WTC11 (cell line): ENCODE measurements at regions not wholly inside any gene's neighbourhood (a gene's known extent, or its start where the extent isn't known, plus 50 kb on each side); places are given as distances from the start of the nearest gene placed in this dataset.

Experiments
- ATAC-seq: fragments of 200-7000 bp; cut with Tn5 transposase; 2 replicates; pipeline ENCODE4 v1.10.0; 2021; ENCODE audit warnings: mild to moderate bottlenecking, moderate library complexity
- CTCF ChIA-PET: fragments of 300-600 bp; sonication (Branson Sonifier 250); formaldehyde crosslinking; loops from one replicate; lab custom pipeline; 2021; ENCODE audit warnings: antibody characterized with exemption; lab: Charles Lee
- POLR2A ChIA-PET: fragments of 350-600 bp; sonication (Branson Sonifier 250); formaldehyde crosslinking; loops from one replicate; lab custom pipeline; 2021; ENCODE audit warnings: antibody characterized with exemption; lab: Charles Lee
- DNase-seq: peaks from one replicate; pipeline ENCODE4 v3.0.0; 2021; ENCODE audit warnings: low spot score
- H3K27ac Mint-ChIP-seq: 2 replicates; pipeline ENCODE4 v1.8.0; 2021; ENCODE audit warnings: mixed read lengths
- H3K27me3 Mint-ChIP-seq: 2 replicates; pipeline ENCODE4 v1.8.0; 2021; ENCODE audit warnings: low read depth, mild to moderate bottlenecking, moderate library complexity, mixed read lengths
- H3K36me3 Mint-ChIP-seq: 2 replicates; pipeline ENCODE4 v1.8.0; 2021; ENCODE audit warnings: mixed read lengths
- H3K4me1 Mint-ChIP-seq: 2 replicates; pipeline ENCODE4 v1.8.0; 2022; ENCODE audit warnings: mixed read lengths
- H3K4me3 Mint-ChIP-seq: 2 replicates; pipeline ENCODE4 v1.8.0; 2021; ENCODE audit warnings: mild to moderate bottlenecking, moderate library complexity, mixed read lengths
- H3K9me3 Mint-ChIP-seq: 2 replicates; pipeline ENCODE4 v1.8.0; 2021; ENCODE audit warnings: mixed read lengths
- E2F4 ChIP-seq: sonication (generic); formaldehyde crosslinking; IDR thresholded peaks from 2 replicates; pipeline ENCODE4 v1.8.1; 2022; ENCODE audit warnings: low read depth, mild to moderate bottlenecking, moderate library complexity, missing genetic modification reagents, borderline replicate concordance
- E2F5 ChIP-seq: sonication (generic); formaldehyde crosslinking; IDR thresholded peaks from 2 replicates; pipeline ENCODE4 v1.8.1; 2022; ENCODE audit warnings: mild to moderate bottlenecking, moderate library complexity, missing genetic modification reagents
- ERG ChIP-seq: fragments of 250-450 bp; sonication (Bioruptor Pico); IDR thresholded peaks from 2 replicates; pipeline ENCODE4 v1.8.0; 2021; ENCODE audit warnings: mild to moderate bottlenecking
- ETV6 ChIP-seq: sonication (generic); formaldehyde crosslinking; IDR thresholded peaks from 2 replicates; pipeline ENCODE4 v1.8.1; 2022; ENCODE audit warnings: mild to moderate bottlenecking, missing genetic modification reagents
- GTF2I ChIP-seq: fragments of 250-450 bp; sonication (Bioruptor Pico); conservative IDR thresholded peaks from 2 replicates; pipeline ENCODE4 v1.4.0; 2021; ENCODE audit warnings: mild to moderate bottlenecking
- NFE2L1 ChIP-seq: sonication (generic); formaldehyde crosslinking; IDR thresholded peaks from 2 replicates; pipeline ENCODE4 v1.8.1; 2023; ENCODE audit warnings: missing genetic modification reagents
- NR1H2 ChIP-seq: sonication (generic); formaldehyde crosslinking; IDR thresholded peaks from 2 replicates; pipeline ENCODE4 v1.9.0; 2021; ENCODE audit warnings: mild to moderate bottlenecking, moderate library complexity, missing genetic modification reagents
- SOX15 ChIP-seq: fragments of 250-450 bp; sonication (Bioruptor Pico); IDR thresholded peaks from 2 replicates; pipeline ENCODE4 v1.9.0; 2021; ENCODE audit warnings: mild to moderate bottlenecking
- TEAD1 ChIP-seq: sonication (generic); formaldehyde crosslinking; IDR thresholded peaks from 2 replicates; pipeline ENCODE4 v1.8.0; 2022; ENCODE audit warnings: mild to moderate bottlenecking, missing genetic modification reagents
- USF2 ChIP-seq: sonication (generic); formaldehyde crosslinking; IDR thresholded peaks from 2 replicates; pipeline ENCODE4 v1.8.1; 2023; ENCODE audit warnings: mild to moderate bottlenecking, missing genetic modification reagents, moderate library complexity
- ZBTB21 ChIP-seq: sonication (generic); formaldehyde crosslinking; IDR thresholded peaks from 2 replicates; pipeline ENCODE4 v1.8.1; 2023; ENCODE audit warnings: mild to moderate bottlenecking, missing genetic modification reagents, borderline replicate concordance
- ZNF396 ChIP-seq: fragments of 250-450 bp; sonication (Bioruptor Pico); IDR thresholded peaks from 2 replicates; pipeline ENCODE4 v1.8.0; 2021; ENCODE audit warnings: mild to moderate bottlenecking, moderate library complexity, borderline replicate concordance
- TF ChIP-seq, protein P1 (sequence below): fragments of 250-450 bp; sonication (Bioruptor Pico); IDR thresholded peaks from 2 replicates; pipeline ENCODE4 v1.9.0; 2021; ENCODE audit warnings: mild to moderate bottlenecking
- TF ChIP-seq, protein P2 (sequence below): sonication (generic); formaldehyde crosslinking; IDR thresholded peaks from 2 replicates; pipeline ENCODE4 v1.8.1; 2023; ENCODE audit warnings: mild to moderate bottlenecking, moderate library complexity, missing genetic modification reagents
- TF ChIP-seq, protein P3 (sequence below): sonication (generic); formaldehyde crosslinking; IDR thresholded peaks from 2 replicates; pipeline ENCODE4 v1.8.0; 2022; ENCODE audit warnings: mild to moderate bottlenecking, missing genetic modification reagents
- TF ChIP-seq, protein P4 (sequence below): sonication (generic); formaldehyde crosslinking; IDR thresholded peaks from 2 replicates; pipeline ENCODE4 v1.8.0; 2023; ENCODE audit warnings: missing genetic modification reagents, mild to moderate bottlenecking, borderline replicate concordance

GRCh38 chr12:88970740-88971139 lies 381.6 kb downstream of the DUSP6 start (continued):
- TF ChIP-seq, protein P1, sequence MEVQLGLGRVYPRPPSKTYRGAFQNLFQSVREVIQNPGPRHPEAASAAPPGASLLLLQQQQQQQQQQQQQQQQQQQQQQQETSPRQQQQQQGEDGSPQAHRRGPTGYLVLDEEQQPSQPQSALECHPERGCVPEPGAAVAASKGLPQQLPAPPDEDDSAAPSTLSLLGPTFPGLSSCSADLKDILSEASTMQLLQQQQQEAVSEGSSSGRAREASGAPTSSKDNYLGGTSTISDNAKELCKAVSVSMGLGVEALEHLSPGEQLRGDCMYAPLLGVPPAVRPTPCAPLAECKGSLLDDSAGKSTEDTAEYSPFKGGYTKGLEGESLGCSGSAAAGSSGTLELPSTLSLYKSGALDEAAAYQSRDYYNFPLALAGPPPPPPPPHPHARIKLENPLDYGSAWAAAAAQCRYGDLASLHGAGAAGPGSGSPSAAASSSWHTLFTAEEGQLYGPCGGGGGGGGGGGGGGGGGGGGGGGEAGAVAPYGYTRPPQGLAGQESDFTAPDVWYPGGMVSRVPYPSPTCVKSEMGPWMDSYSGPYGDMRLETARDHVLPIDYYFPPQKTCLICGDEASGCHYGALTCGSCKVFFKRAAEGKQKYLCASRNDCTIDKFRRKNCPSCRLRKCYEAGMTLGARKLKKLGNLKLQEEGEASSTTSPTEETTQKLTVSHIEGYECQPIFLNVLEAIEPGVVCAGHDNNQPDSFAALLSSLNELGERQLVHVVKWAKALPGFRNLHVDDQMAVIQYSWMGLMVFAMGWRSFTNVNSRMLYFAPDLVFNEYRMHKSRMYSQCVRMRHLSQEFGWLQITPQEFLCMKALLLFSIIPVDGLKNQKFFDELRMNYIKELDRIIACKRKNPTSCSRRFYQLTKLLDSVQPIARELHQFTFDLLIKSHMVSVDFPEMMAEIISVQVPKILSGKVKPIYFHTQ (CRISPR knock-in tag): no peak
- no peak for TF ChIP-seq TEAD1 (CRISPR knock-in tag)
- TF ChIP-seq SOX15 (CRISPR knock-in tag): no peak

DNA sequence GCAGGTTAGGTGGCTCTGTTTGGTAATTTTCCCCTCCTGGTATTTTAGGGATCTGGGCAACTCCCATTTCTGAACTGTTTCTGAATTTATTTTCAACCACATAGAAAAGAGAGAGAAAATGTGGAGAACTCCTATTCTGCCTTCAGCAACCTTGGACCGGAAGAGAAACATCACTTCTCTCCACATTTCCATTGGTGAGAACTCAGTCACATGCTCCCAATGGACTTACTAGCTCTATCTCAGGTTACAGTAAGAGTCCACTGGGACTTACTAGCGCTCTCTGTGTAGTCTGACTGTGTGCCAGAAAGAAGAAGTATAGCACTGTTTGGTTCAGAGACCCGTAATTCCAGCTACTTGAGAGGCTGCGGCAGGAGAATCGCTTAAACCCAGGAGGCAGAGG lies 383.2 kb downstream of the DUSP6 start:
- H3K4me3 Mint-ChIP-seq: no peak overlapping the region
- CTCF ChIA-PET: interaction anchor here (0.5 to 0.9 kb wide), 2 partner anchors 71 to 576 kb away, joined by 4 to 5 read pairs; no protein-coding TSS in a partner anchor
- H3K36me3 Mint-ChIP-seq: no peaks in the 10 kb centered on the region
- H3K27ac Mint-ChIP-seq: no peak overlapping the region
- POLR2A ChIA-PET: no interaction called here
- TF ChIP-seq USF2 (CRISPR knock-in tag) (peak; percentile 52; the same call in 1 of the 2 replicates), NFE2L1 (CRISPR knock-in tag) (no peak)
- DNase-seq (no peak), ATAC-seq (no peak; the same call in 1 of the 2 replicates)
- no peaks in the 10 kb centered on the region; the same call in 1 of the 2 replicates for H3K4me1 Mint-ChIP-seq
- H3K9me3 Mint-ChIP-seq: no peaks in the 10 kb centered on the region
- no peaks in the 10 kb centered on the region for H3K27me3 Mint-ChIP-seq

GRCh38 chr12:88960213-88960878 lies 380.1 kb upstream of the KITLG start:
- CTCF ChIA-PET: interaction anchor here (0.7 kb wide), 1 partner anchor 33 kb away, joined by 4 read pairs; no protein-coding TSS in a partner anchor
- Mint-ChIP-seq H3K4me1 (peaks cover 60% of the 10 kb centered on the region), H3K27me3 (peaks cover 62% of the 10 kb centered on the region), H3K9me3 (no peaks in the 10 kb centered on the region; the same call in 1 of the 2 replicates), H3K36me3 (no peaks in the 10 kb centered on the region), H3K27ac (no peak overlapping the region), H3K4me3 (no peak overlapping the region)
- POLR2A ChIA-PET: no interaction called here
- TF ChIP-seq NR1H2 (CRISPR knock-in tag): no peak
- TF ChIP-seq E2F4 (CRISPR knock-in tag): no peak
- no peak for TF ChIP-seq ETV6 (CRISPR knock-in tag)
- TF ChIP-seq, protein P2, sequence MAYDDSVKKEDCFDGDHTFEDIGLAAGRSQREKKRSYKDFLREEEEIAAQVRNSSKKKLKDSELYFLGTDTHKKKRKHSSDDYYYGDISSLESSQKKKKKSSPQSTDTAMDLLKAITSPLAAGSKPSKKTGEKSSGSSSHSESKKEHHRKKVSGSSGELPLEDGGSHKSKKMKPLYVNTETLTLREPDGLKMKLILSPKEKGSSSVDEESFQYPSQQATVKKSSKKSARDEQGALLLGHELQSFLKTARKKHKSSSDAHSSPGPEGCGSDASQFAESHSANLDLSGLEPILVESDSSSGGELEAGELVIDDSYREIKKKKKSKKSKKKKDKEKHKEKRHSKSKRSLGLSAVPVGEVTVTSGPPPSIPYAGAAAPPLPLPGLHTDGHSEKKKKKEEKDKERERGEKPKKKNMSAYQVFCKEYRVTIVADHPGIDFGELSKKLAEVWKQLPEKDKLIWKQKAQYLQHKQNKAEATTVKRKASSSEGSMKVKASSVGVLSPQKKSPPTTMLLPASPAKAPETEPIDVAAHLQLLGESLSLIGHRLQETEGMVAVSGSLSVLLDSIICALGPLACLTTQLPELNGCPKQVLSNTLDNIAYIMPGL (CRISPR knock-in tag): no peak
- no peak for TF ChIP-seq TEAD1 (CRISPR knock-in tag)
- no peak for TF ChIP-seq ZBTB21 (CRISPR knock-in tag)
- TF ChIP-seq, protein P3, sequence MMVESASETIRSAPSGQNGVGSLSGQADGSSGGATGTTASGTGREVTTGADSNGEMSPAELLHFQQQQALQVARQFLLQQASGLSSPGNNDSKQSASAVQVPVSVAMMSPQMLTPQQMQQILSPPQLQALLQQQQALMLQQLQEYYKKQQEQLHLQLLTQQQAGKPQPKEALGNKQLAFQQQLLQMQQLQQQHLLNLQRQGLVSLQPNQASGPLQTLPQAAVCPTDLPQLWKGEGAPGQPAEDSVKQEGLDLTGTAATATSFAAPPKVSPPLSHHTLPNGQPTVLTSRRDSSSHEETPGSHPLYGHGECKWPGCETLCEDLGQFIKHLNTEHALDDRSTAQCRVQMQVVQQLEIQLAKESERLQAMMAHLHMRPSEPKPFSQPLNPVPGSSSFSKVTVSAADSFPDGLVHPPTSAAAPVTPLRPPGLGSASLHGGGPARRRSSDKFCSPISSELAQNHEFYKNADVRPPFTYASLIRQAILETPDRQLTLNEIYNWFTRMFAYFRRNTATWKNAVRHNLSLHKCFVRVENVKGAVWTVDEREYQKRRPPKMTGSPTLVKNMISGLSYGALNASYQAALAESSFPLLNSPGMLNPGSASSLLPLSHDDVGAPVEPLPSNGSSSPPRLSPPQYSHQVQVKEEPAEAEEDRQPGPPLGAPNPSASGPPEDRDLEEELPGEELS (CRISPR knock-in tag): no peak
- no peak for TF ChIP-seq E2F5 (CRISPR knock-in tag)
- TF ChIP-seq ZNF396 (CRISPR knock-in tag): no peak
- TF ChIP-seq ERG (CRISPR knock-in tag): no peak
- TF ChIP-seq, protein P4, sequence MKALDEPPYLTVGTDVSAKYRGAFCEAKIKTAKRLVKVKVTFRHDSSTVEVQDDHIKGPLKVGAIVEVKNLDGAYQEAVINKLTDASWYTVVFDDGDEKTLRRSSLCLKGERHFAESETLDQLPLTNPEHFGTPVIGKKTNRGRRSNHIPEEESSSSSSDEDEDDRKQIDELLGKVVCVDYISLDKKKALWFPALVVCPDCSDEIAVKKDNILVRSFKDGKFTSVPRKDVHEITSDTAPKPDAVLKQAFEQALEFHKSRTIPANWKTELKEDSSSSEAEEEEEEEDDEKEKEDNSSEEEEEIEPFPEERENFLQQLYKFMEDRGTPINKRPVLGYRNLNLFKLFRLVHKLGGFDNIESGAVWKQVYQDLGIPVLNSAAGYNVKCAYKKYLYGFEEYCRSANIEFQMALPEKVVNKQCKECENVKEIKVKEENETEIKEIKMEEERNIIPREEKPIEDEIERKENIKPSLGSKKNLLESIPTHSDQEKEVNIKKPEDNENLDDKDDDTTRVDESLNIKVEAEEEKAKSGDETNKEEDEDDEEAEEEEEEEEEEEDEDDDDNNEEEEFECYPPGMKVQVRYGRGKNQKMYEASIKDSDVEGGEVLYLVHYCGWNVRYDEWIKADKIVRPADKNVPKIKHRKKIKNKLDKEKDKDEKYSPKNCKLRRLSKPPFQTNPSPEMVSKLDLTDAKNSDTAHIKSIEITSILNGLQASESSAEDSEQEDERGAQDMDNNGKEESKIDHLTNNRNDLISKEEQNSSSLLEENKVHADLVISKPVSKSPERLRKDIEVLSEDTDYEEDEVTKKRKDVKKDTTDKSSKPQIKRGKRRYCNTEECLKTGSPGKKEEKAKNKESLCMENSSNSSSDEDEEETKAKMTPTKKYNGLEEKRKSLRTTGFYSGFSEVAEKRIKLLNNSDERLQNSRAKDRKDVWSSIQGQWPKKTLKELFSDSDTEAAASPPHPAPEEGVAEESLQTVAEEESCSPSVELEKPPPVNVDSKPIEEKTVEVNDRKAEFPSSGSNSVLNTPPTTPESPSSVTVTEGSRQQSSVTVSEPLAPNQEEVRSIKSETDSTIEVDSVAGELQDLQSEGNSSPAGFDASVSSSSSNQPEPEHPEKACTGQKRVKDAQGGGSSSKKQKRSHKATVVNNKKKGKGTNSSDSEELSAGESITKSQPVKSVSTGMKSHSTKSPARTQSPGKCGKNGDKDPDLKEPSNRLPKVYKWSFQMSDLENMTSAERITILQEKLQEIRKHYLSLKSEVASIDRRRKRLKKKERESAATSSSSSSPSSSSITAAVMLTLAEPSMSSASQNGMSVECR (CRISPR knock-in tag): no peak
- no peak for TF ChIP-seq GTF2I (CRISPR knock-in tag)
- no peak for ATAC-seq
- DNase-seq: no peak
